ENCODE measurements at regions not wholly inside any gene's neighbourhood (a gene's known extent, or its start where the extent isn't known, plus 50 kb on each side); places are given as distances from the start of the nearest gene placed in this dataset.

DNA sequence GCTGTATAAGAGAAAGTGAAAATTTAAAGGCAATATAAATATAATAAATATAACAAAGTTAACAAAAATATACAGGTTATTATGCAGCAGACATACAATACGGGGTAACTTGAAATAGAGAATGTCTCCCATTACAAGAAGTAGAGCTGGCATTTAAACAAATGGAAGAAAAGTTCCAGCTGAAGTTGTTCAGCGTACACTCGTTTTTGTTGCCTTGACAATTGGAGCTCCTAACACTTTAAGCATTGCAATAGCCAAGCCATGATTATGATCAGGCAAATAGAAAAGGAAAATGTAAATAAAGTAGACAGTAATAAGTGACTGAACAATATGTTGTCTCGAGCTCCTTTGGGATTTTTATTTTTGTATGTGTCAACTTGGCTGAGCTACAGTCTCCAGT is 737.8 kb upstream of the CELF2 start:
- TF ChIP-seq, protein P1, sequence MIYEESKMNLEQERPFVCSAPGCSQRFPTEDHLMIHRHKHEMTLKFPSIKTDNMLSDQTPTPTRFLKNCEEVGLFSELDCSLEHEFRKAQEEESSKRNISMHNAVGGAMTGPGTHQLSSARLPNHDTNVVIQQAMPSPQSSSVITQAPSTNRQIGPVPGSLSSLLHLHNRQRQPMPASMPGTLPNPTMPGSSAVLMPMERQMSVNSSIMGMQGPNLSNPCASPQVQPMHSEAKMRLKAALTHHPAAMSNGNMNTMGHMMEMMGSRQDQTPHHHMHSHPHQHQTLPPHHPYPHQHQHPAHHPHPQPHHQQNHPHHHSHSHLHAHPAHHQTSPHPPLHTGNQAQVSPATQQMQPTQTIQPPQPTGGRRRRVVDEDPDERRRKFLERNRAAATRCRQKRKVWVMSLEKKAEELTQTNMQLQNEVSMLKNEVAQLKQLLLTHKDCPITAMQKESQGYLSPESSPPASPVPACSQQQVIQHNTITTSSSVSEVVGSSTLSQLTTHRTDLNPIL (CRISPR knock-in tag; IDR thresholded peaks at IDR 0.05; ENCODE audit: low read depth): no peak
- TF ChIP-seq ZFP30 (CRISPR knock-in tag; IDR thresholded peaks at IDR 0.05) (no peak), ZNF565 (CRISPR knock-in tag; conservative IDR thresholded peaks at IDR 0.05; ENCODE audit: low read depth) (no peak), SNAI2 (CRISPR knock-in tag; IDR thresholded peaks at IDR 0.05) (no peak), ZNF70 (CRISPR knock-in tag; IDR thresholded peaks at IDR 0.05) (no peak), ZNF8 (CRISPR knock-in tag; IDR thresholded peaks at IDR 0.05) (no peak), TOX (CRISPR knock-in tag; IDR thresholded peaks at IDR 0.05; ENCODE audit: borderline replicate concordance) (no peak), ZFP3 (CRISPR knock-in tag; IDR thresholded peaks at IDR 0.05) (no peak)
- TF ChIP-seq, protein P2, sequence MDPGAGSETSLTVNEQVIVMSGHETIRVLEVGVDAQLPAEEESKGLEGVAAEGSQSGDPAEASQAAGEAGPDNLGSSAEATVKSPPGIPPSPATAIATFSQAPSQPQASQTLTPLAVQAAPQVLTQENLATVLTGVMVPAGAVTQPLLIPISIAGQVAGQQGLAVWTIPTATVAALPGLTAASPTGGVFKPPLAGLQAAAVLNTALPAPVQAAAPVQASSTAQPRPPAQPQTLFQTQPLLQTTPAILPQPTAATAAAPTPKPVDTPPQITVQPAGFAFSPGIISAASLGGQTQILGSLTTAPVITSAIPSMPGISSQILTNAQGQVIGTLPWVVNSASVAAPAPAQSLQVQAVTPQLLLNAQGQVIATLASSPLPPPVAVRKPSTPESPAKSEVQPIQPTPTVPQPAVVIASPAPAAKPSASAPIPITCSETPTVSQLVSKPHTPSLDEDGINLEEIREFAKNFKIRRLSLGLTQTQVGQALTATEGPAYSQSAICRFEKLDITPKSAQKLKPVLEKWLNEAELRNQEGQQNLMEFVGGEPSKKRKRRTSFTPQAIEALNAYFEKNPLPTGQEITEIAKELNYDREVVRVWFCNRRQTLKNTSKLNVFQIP (CRISPR knock-in tag; IDR thresholded peaks at IDR 0.05; ENCODE audit: borderline replicate concordance, low read depth): no peak
- TF ChIP-seq, protein P3, sequence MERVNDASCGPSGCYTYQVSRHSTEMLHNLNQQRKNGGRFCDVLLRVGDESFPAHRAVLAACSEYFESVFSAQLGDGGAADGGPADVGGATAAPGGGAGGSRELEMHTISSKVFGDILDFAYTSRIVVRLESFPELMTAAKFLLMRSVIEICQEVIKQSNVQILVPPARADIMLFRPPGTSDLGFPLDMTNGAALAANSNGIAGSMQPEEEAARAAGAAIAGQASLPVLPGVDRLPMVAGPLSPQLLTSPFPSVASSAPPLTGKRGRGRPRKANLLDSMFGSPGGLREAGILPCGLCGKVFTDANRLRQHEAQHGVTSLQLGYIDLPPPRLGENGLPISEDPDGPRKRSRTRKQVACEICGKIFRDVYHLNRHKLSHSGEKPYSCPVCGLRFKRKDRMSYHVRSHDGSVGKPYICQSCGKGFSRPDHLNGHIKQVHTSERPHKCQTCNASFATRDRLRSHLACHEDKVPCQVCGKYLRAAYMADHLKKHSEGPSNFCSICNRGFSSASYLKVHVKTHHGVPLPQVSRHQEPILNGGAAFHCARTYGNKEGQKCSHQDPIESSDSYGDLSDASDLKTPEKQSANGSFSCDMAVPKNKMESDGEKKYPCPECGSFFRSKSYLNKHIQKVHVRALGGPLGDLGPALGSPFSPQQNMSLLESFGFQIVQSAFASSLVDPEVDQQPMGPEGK (CRISPR knock-in tag; IDR thresholded peaks at IDR 0.05; ENCODE audit: borderline replicate concordance): no peak
